Endodermal cell (in vitro differentiated cells): ENCODE measurements at regions not wholly inside any gene's neighbourhood (a gene's known extent, or its start where the extent isn't known, plus 50 kb on each side); places are given as distances from the start of the nearest gene placed in this dataset.

Experiments used
- DNase-seq: peaks from one replicate; pipeline ENCODE4 v3.0.0-alpha.2; 2017
- H3K27ac ChIP-seq: 2 replicates; pipeline ENCODE4 v1.5.1; 2013; ENCODE audit warnings: mild to moderate bottlenecking, low read depth, low read length, moderate library complexity
- H3K27me3 ChIP-seq: 2 replicates; pipeline ENCODE4 v1.6.1; 2013; ENCODE audit warnings: mild to moderate bottlenecking, low read length, moderate library complexity; ENCODE audit not compliant: insufficient read depth, control insufficient read depth, poor library complexity, severe bottlenecking
- H3K36me3 ChIP-seq: 2 replicates; pipeline ENCODE4 v1.7.0; 2013; ENCODE audit warnings: mild to moderate bottlenecking, low read length, moderate library complexity; ENCODE audit not compliant: control insufficient read depth, insufficient read depth
- H3K4me1 ChIP-seq: one replicate; pipeline ENCODE4 v1.7.0; 2013; ENCODE audit warnings: low read length; ENCODE audit not compliant: control insufficient read depth, insufficient read depth
- H3K4me3 ChIP-seq: 2 replicates; pipeline ENCODE4 v1.5.1; 2013; ENCODE audit warnings: mild to moderate bottlenecking, low read length, moderate library complexity
- H3K9ac ChIP-seq: 2 replicates; pipeline ENCODE4 v1.6.1; 2013; ENCODE audit warnings: mild to moderate bottlenecking, low read length, moderate library complexity; ENCODE audit not compliant: poor library complexity, severe bottlenecking; ENCODE audit errors: extremely low read depth
- H3K9me3 ChIP-seq: 2 replicates; pipeline ENCODE4 v1.6.1; 2013; ENCODE audit warnings: mild to moderate bottlenecking, low read length, moderate library complexity; ENCODE audit not compliant: control insufficient read depth
- H3K27ac Mint-ChIP-seq: 2 replicates; pipeline ENCODE4 v1.8.0; 2020; ENCODE audit warnings: mixed read lengths
- H3K27me3 Mint-ChIP-seq: 2 replicates; pipeline ENCODE4 v1.8.0; 2021; ENCODE audit warnings: mild to moderate bottlenecking, mixed read lengths; ENCODE audit not compliant: insufficient read depth
- H3K36me3 Mint-ChIP-seq: 2 replicates; pipeline ENCODE4 v1.8.0; 2020; ENCODE audit warnings: low read depth, mixed read lengths
- H3K4me1 Mint-ChIP-seq: 2 replicates; pipeline ENCODE4 v1.8.0; 2020; ENCODE audit warnings: mixed read lengths
- H3K4me3 Mint-ChIP-seq: 2 replicates; pipeline ENCODE4 v1.8.0; 2020; ENCODE audit warnings: mild to moderate bottlenecking, moderate library complexity, mixed read lengths
- H3K9me3 Mint-ChIP-seq: 2 replicates; pipeline ENCODE4 v1.8.0; 2020; ENCODE audit warnings: mild to moderate bottlenecking, mixed read lengths
- WGBS, 2 experiments: methylation state at CpG; one replicate each; pipeline versions ENCODE4 v1.1.5 to v1.1.7; 2013; ENCODE audit warnings: missing lambda C conversion rate in 2 of 2, mixed read lengths in 1 of 2; ENCODE audit not compliant: insufficient coverage in 1 of 2, insufficient read length in 1 of 2; 5-methylcytosine and 5-hydroxymethylcytosine counted together
- TF ChIP-seq, protein P1 (sequence below): fragments of 200-600 bp; sonication (generic); conservative IDR thresholded peaks from 2 replicates; pipeline ENCODE4 v1.5.0; 2021; ENCODE audit warnings: antibody characterized with exemption, mild to moderate bottlenecking

DNA sequence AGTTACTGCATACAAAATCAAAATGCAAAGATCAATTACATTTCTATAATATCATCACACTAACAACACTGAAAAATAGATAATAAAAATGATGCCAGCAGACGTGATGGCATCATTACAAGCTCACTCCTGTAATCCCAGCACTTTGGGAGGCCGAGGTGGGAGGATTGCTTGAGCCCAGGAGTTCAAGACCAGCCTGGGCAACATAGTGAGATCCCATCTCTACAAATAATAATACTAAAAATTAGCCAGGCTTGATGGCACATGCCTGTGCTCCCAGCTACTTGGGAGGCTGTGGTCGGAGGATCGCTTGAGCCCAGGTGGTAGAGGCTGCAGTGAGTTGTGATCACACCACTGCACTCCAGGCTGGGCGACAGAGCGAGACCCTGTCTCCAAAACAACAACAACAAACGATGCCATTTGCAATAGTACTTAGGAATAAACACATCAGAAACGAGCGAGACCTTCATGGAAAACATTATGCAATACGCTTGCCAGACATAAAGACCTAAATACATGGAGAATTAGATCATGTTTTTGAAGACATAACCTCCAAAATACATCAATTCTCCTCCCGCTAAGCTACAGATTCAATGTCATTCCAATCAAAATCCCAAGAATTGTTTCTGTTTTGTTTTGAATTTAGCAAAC is 86.6 kb upstream of the ERRFI1 start:
- Mint-ChIP-seq H3K9me3 (peaks cover 22% of the 10 kb centered on the region), H3K36me3 (peaks cover 1% of the 10 kb centered on the region), H3K27ac (no peak overlapping the region), H3K4me1 (peaks cover 30% of the 10 kb centered on the region), H3K4me3 (no peak overlapping the region), H3K27me3 (no peaks in the 10 kb centered on the region)
- H3K9ac ChIP-seq: no peak overlapping the region
- no peak overlapping the region for H3K4me3 ChIP-seq
- no peaks in the 10 kb centered on the region for H3K36me3 ChIP-seq
- no peaks in the 10 kb centered on the region for H3K27me3 ChIP-seq
- TF ChIP-seq, protein P1, sequence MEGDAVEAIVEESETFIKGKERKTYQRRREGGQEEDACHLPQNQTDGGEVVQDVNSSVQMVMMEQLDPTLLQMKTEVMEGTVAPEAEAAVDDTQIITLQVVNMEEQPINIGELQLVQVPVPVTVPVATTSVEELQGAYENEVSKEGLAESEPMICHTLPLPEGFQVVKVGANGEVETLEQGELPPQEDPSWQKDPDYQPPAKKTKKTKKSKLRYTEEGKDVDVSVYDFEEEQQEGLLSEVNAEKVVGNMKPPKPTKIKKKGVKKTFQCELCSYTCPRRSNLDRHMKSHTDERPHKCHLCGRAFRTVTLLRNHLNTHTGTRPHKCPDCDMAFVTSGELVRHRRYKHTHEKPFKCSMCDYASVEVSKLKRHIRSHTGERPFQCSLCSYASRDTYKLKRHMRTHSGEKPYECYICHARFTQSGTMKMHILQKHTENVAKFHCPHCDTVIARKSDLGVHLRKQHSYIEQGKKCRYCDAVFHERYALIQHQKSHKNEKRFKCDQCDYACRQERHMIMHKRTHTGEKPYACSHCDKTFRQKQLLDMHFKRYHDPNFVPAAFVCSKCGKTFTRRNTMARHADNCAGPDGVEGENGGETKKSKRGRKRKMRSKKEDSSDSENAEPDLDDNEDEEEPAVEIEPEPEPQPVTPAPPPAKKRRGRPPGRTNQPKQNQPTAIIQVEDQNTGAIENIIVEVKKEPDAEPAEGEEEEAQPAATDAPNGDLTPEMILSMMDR: no peak
- H3K27ac ChIP-seq: no peak overlapping the region
- WGBS, 2 experiments: 94 to 97% methylated on average over 7 to 11 of the region's 11 CpGs
- peaks cover 22% of the 10 kb centered on the region for H3K9me3 ChIP-seq
- H3K4me1 ChIP-seq: no peaks in the 10 kb centered on the region
- DNase-seq: no peak

DNA sequence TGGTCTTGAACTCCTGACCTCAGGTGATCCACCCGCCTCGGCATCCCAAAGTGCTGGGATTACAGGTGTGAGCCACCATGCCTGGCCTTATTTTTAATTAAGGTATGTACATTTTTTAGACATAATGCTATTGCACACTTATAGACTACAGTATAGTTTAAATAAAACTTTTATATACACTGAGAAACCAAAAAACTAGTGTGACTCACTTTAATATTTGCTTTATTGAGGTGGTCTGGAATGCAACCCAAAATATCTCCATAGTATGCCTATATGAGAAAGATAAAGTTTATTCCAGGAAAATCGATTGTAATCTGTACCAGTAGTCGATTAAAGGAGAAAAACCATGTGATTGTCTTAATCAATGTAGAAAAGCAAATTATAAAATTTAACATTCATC is 85.5 kb upstream of the ERRFI1 start:
- TF ChIP-seq, protein P1: no peak
- H3K27ac Mint-ChIP-seq: no peak overlapping the region
- peaks cover 23% of the 10 kb centered on the region for H3K9me3 Mint-ChIP-seq
- H3K27me3 Mint-ChIP-seq: no peaks in the 10 kb centered on the region
- DNase-seq: no peak
- Histone ChIP-seq H3K4me1 (peaks cover 5% of the 10 kb centered on the region), H3K9me3 (peaks cover 22% of the 10 kb centered on the region), H3K9ac (no peak overlapping the region), H3K4me3 (no peak overlapping the region), H3K27ac (no peak overlapping the region), H3K27me3 (no peaks in the 10 kb centered on the region), H3K36me3 (no peaks in the 10 kb centered on the region)
- H3K36me3 Mint-ChIP-seq: peaks cover 1% of the 10 kb centered on the region
- WGBS, 2 experiments: 100% methylated on average over 2 of the region's 4 CpGs; no CpG with 5 or more reads in 1 of the 2 experiments
- H3K4me3 Mint-ChIP-seq: no peak overlapping the region
- H3K4me1 Mint-ChIP-seq: peaks cover 24% of the 10 kb centered on the region

DNA sequence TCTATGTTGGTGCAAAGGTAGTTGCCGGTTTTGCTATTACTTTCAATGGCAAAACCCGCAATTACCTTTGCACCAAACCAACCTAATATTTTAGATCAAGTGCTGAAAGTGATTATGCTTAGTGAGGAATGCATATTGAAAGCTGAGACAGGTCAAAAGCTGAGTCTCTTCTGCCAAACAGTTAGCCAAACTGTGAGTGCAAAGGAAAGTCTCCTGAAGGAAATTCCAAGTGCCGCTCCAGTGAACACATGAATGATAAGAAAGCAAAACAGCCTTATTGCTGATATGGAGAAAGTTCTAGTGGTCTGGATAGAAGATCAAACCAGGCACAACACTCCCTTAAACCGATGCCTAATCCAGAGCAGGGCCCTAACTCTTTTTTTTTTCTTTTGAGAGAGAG is 83.1 kb upstream of the ERRFI1 start:
- H3K9me3 Mint-ChIP-seq: peaks cover 23% of the 10 kb centered on the region
- peaks cover 22% of the 10 kb centered on the region for H3K9me3 ChIP-seq
- no peak overlapping the region for H3K4me3 ChIP-seq
- peaks cover 1% of the 10 kb centered on the region for H3K36me3 Mint-ChIP-seq
- no peak for DNase-seq
- H3K4me1 ChIP-seq: peaks cover 7% of the 10 kb centered on the region
- no peak overlapping the region for H3K9ac ChIP-seq
- H3K27me3 Mint-ChIP-seq: no peaks in the 10 kb centered on the region
- H3K27ac Mint-ChIP-seq: no peak overlapping the region
- H3K36me3 ChIP-seq: no peaks in the 10 kb centered on the region
- H3K4me3 Mint-ChIP-seq: no peak overlapping the region
- TF ChIP-seq, protein P1: no peak
- WGBS, 2 experiments: 92 to 97% methylated on average over 2 to 3 of the region's 4 CpGs
- peaks cover 29% of the 10 kb centered on the region for H3K4me1 Mint-ChIP-seq
- H3K27ac ChIP-seq: no peak overlapping the region
- H3K27me3 ChIP-seq: no peaks in the 10 kb centered on the region
